ENCODE measurements at regions not wholly inside any gene's neighbourhood (a gene's known extent, or its start where the extent isn't known, plus 50 kb on each side); places are given as distances from the start of the nearest gene placed in this dataset.

- H3K27me3 ChIP-seq (ENCODE audit: insufficient read depth, insufficient read length), result no peaks in the 10 kb centered on the region
- H3K4me3 ChIP-seq (ENCODE audit: insufficient read length, low read depth), result no peak overlapping the region
- no peaks in the 10 kb centered on the region for H3K4me1 ChIP-seq (ENCODE audit: insufficient read depth, insufficient read length)
- H3K9me3 ChIP-seq (ENCODE audit: insufficient read depth, low read length), result no peaks in the 10 kb centered on the region
- TF ChIP-seq SUZ12 (IDR thresholded peaks at IDR 0.05; ENCODE audit: extremely low read depth, insufficient read depth, insufficient read length) (no peak), YY1 (IDR thresholded peaks at IDR 0.05; ENCODE audit: insufficient read depth, insufficient read length) (no peak), ZNF274 (IDR thresholded peaks at IDR 0.05; ENCODE audit: low read depth, low read length) (no peak)
- no peaks in the 10 kb centered on the region for H3K36me3 ChIP-seq (ENCODE audit: insufficient read depth, insufficient read length, low read length)
- no peak for DNase-seq (ENCODE audit: low read depth, low spot score)
- no peak overlapping the region for H3K9ac ChIP-seq (ENCODE audit: insufficient read length, low read depth)
Measured at GRCh38 chr15:60083318-60083717, 79.2 kb downstream of the FOXB1 start.

GRCh38 chr15:60086681-60087429, 82.7 kb downstream of the FOXB1 start:
- no peaks in the 10 kb centered on the region for H3K9me3 ChIP-seq (ENCODE audit: insufficient read depth, low read length)
- H3K36me3 ChIP-seq (ENCODE audit: insufficient read depth, insufficient read length, low read length), result no peaks in the 10 kb centered on the region
- no peak overlapping the region for H3K9ac ChIP-seq (ENCODE audit: insufficient read length, low read depth)
- no peaks in the 10 kb centered on the region for H3K27me3 ChIP-seq (ENCODE audit: insufficient read depth, insufficient read length)
- DNase-seq (ENCODE audit: low read depth, low spot score), result no peak
- no peak for TF ChIP-seq SUZ12 (IDR thresholded peaks at IDR 0.05; ENCODE audit: extremely low read depth, insufficient read depth, insufficient read length)
- TF ChIP-seq YY1 (IDR thresholded peaks at IDR 0.05; ENCODE audit: insufficient read depth, insufficient read length), result no peak
- TF ChIP-seq ZNF274 (IDR thresholded peaks at IDR 0.05; ENCODE audit: low read depth, low read length), result no peak
- H3K4me1 ChIP-seq (ENCODE audit: insufficient read depth, insufficient read length), result no peaks in the 10 kb centered on the region
- no peak overlapping the region for H3K4me3 ChIP-seq (ENCODE audit: insufficient read length, low read depth)

DNA sequence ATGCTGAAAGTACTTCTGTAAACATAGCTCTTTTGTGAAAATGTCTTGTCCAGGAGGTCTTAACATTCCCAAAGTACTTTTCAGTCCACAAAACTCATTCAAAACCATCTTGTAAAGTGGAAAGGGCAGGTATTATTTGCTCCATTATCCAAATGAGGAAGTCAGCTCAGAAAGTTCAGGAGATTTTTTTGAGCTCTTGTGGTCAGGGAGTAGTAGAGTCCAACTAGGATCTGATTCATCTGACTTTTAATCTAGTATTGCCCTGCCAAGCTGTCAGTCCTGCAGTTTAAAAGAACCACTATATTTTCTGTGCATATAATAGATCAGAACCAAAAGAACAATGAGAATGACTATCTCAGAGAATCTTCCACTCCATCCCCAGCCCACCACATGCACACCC, 83.5 kb downstream of the FOXB1 start:
- no peak overlapping the region for H3K4me3 ChIP-seq (ENCODE audit: insufficient read length, low read depth)
- no peak overlapping the region for H3K9ac ChIP-seq (ENCODE audit: insufficient read length, low read depth)
- no peaks in the 10 kb centered on the region for H3K4me1 ChIP-seq (ENCODE audit: insufficient read depth, insufficient read length)
- no peaks in the 10 kb centered on the region for H3K9me3 ChIP-seq (ENCODE audit: insufficient read depth, low read length)
- no peak for DNase-seq (ENCODE audit: low read depth, low spot score)
- no peaks in the 10 kb centered on the region for H3K36me3 ChIP-seq (ENCODE audit: insufficient read depth, insufficient read length, low read length)
- H3K27me3 ChIP-seq (ENCODE audit: insufficient read depth, insufficient read length), result no peaks in the 10 kb centered on the region
- TF ChIP-seq SUZ12 (IDR thresholded peaks at IDR 0.05; ENCODE audit: extremely low read depth, insufficient read depth, insufficient read length) (no peak), ZNF274 (IDR thresholded peaks at IDR 0.05; ENCODE audit: low read depth, low read length) (no peak), YY1 (IDR thresholded peaks at IDR 0.05; ENCODE audit: insufficient read depth, insufficient read length) (no peak)

DNA sequence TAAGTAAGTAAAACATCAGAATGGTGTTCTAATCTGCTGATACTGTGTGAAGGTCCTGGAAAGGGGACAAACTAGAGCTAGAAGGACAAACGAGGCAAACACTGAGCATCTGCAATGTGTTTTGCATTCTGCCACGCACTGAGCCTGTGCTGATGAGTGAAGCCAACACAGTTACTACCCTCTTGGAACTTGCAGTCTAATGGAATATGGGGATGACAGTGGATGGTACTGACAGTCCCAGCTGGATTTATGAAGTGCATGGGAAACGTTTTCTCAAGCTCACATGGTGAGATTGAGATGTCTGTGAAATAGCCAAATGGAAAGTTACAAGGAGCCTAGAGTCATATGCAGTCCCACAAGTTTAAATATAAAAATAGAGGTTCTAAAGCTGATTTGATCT, 86.6 kb downstream of the FOXB1 start:
- Histone ChIP-seq H3K9me3 (ENCODE audit: insufficient read depth, low read length) (no peaks in the 10 kb centered on the region), H3K4me1 (ENCODE audit: insufficient read depth, insufficient read length) (no peaks in the 10 kb centered on the region), H3K36me3 (ENCODE audit: insufficient read depth, insufficient read length, low read length) (no peaks in the 10 kb centered on the region), H3K9ac (ENCODE audit: insufficient read length, low read depth) (no peak overlapping the region), H3K4me3 (ENCODE audit: insufficient read length, low read depth) (no peak overlapping the region), H3K27me3 (ENCODE audit: insufficient read depth, insufficient read length) (no peaks in the 10 kb centered on the region)
- TF ChIP-seq ZNF274 (IDR thresholded peaks at IDR 0.05; ENCODE audit: low read depth, low read length), result no peak
- TF ChIP-seq YY1 (IDR thresholded peaks at IDR 0.05; ENCODE audit: insufficient read depth, insufficient read length), result no peak
- TF ChIP-seq SUZ12 (IDR thresholded peaks at IDR 0.05; ENCODE audit: extremely low read depth, insufficient read depth, insufficient read length), result no peak
- no peak for DNase-seq (ENCODE audit: low read depth, low spot score)

GRCh38 chr15:60091157-60091556, 87.0 kb downstream of the FOXB1 start:
- Histone ChIP-seq H3K4me3 (ENCODE audit: insufficient read length, low read depth) (no peak overlapping the region), H3K27me3 (ENCODE audit: insufficient read depth, insufficient read length) (no peaks in the 10 kb centered on the region), H3K36me3 (ENCODE audit: insufficient read depth, insufficient read length, low read length) (no peaks in the 10 kb centered on the region), H3K4me1 (ENCODE audit: insufficient read depth, insufficient read length) (no peaks in the 10 kb centered on the region), H3K9me3 (ENCODE audit: insufficient read depth, low read length) (no peaks in the 10 kb centered on the region), H3K9ac (ENCODE audit: insufficient read length, low read depth) (no peak overlapping the region)
- DNase-seq (ENCODE audit: low read depth, low spot score), result no peak
- TF ChIP-seq ZNF274 (IDR thresholded peaks at IDR 0.05; ENCODE audit: low read depth, low read length), result no peak
- TF ChIP-seq YY1 (IDR thresholded peaks at IDR 0.05; ENCODE audit: insufficient read depth, insufficient read length), result no peak
- no peak for TF ChIP-seq SUZ12 (IDR thresholded peaks at IDR 0.05; ENCODE audit: extremely low read depth, insufficient read depth, insufficient read length)

DNA sequence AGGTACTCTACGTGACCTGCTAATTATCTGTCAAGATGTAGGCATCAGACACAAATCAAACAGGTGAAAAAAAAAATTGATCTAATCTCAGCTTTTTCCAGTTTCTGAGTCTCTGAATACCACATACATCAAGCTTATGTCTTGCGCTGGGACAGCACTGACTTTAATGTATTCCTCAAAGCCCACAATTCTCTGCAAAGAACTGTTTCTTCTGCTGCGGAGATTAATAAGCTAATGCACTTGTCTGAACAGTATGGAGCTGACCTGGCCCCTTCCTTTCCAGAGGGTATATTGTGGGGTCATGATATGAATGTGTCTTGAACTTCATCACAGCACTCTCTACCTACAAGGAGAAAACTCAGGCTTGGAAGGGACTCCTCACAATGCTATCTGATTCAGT, 87.8 kb downstream of the FOXB1 start:
- 0 out of 2 replicates have a peak, but pooled peaks cover under 1% of the 10 kb centered on the region for H3K9me3 ChIP-seq (ENCODE audit: insufficient read depth, low read length)
- no peaks in the 10 kb centered on the region for H3K36me3 ChIP-seq (ENCODE audit: insufficient read depth, insufficient read length, low read length)
- H3K9ac ChIP-seq (ENCODE audit: insufficient read length, low read depth), result no peak overlapping the region
- DNase-seq (ENCODE audit: low read depth, low spot score), result no peak
- TF ChIP-seq SUZ12 (IDR thresholded peaks at IDR 0.05; ENCODE audit: extremely low read depth, insufficient read depth, insufficient read length) (no peak), ZNF274 (IDR thresholded peaks at IDR 0.05; ENCODE audit: low read depth, low read length) (no peak), YY1 (IDR thresholded peaks at IDR 0.05; ENCODE audit: insufficient read depth, insufficient read length) (no peak)
- H3K4me3 ChIP-seq (ENCODE audit: insufficient read length, low read depth), result no peak overlapping the region
- H3K27me3 ChIP-seq (ENCODE audit: insufficient read depth, insufficient read length), result no peaks in the 10 kb centered on the region
- no peaks in the 10 kb centered on the region for H3K4me1 ChIP-seq (ENCODE audit: insufficient read depth, insufficient read length)

- no peaks in the 10 kb centered on the region for H3K36me3 ChIP-seq (ENCODE audit: insufficient read depth, insufficient read length, low read length)
- TF ChIP-seq ZNF274 (IDR thresholded peaks at IDR 0.05; ENCODE audit: low read depth, low read length) (no peak), YY1 (IDR thresholded peaks at IDR 0.05; ENCODE audit: insufficient read depth, insufficient read length) (no peak), SUZ12 (IDR thresholded peaks at IDR 0.05; ENCODE audit: extremely low read depth, insufficient read depth, insufficient read length) (no peak)
- no peak overlapping the region for H3K9ac ChIP-seq (ENCODE audit: insufficient read length, low read depth)
- H3K27me3 ChIP-seq (ENCODE audit: insufficient read depth, insufficient read length), result no peaks in the 10 kb centered on the region
- DNase-seq (ENCODE audit: low read depth, low spot score), result no peak
- peaks cover 6% of the 10 kb centered on the region; the same call in 1 of the 2 replicates for H3K9me3 ChIP-seq (ENCODE audit: insufficient read depth, low read length)
- H3K4me3 ChIP-seq (ENCODE audit: insufficient read length, low read depth), result no peak overlapping the region
- H3K4me1 ChIP-seq (ENCODE audit: insufficient read depth, insufficient read length), result no peaks in the 10 kb centered on the region
Measured at GRCh38 chr15:60093273-60094067, 89.4 kb downstream of the FOXB1 start.
